ENCODE measurements at regions not wholly inside any gene's neighbourhood (a gene's known extent, or its start where the extent isn't known, plus 50 kb on each side); places are given as distances from the start of the nearest gene placed in this dataset.

- WGBS, result 63% methylated on average over 4 of the region's 4 CpGs
- TF ChIP-seq POLR2AphosphoS5 (IDR thresholded peaks at IDR 0.05), result no peak
- no peak for TF ChIP-seq POLR2A (IDR thresholded peaks at IDR 0.05)
- TF ChIP-seq CTCF (IDR thresholded peaks at IDR 0.05), result no peak
- no peak for DNase-seq (ENCODE audit: low spot score)
- intact Hi-C loops (cut with DNase I), result loop anchor here (10.0 kb wide), 1 partner anchor 583 kb away; no protein-coding TSS in a partner anchor
- H3K4me1 ChIP-seq (replicated peaks), result no peaks in the 10 kb centered on the region
- H3K36me3 ChIP-seq, result no peaks in the 10 kb centered on the region
- no peaks in the 10 kb centered on the region for H3K9me3 ChIP-seq
- H3K27me3 ChIP-seq (replicated peaks; ENCODE audit: insufficient read depth), result peaks cover 2% of the 10 kb centered on the region
- H3K4me3 ChIP-seq, result no peak overlapping the region
- no peak overlapping the region for H3K27ac ChIP-seq
Measured at GRCh38 chr20:4602297-4602631, 84.0 kb upstream of the PRNP start.

DNA sequence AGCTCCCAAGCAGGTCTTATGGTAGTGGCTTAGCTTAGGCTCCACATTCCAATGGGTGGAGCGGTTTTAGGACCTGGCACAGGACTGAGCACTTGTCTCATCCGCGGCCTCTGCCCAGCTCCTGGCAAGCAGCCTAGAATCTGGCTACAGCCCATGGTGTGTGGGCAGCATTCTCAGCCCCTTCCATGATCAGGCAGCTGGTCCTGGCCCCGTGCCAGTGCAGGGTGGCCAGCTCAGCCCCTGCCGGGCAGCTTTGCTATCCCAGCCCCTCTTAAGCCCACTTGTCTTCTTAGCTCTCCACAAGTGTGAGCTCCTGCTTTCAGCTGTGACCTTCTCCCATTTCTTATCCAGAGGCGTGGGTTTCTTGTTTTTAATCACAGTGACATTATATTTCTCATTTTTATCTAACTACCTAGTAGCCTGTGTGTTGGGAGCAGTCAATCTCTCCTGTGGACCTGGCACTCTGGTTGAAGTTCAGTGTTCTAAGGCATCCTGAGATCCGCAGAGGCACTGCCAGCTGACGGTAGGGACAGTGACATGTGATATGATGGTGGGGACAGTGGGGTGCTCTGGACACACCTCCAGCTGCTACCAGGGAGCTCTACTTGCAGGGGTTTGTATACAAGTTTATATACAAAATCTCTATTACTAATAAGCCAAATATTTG, 84.5 kb upstream of the PRNP start:
- no peaks in the 10 kb centered on the region for H3K36me3 ChIP-seq
- no peak for DNase-seq (ENCODE audit: low spot score)
- no peak overlapping the region for H3K27ac ChIP-seq
- 37% methylated on average over 8 of the region's 8 CpGs for WGBS
- H3K4me1 ChIP-seq (replicated peaks), result no peaks in the 10 kb centered on the region
- peaks cover 2% of the 10 kb centered on the region for H3K27me3 ChIP-seq (replicated peaks; ENCODE audit: insufficient read depth)
- no peak overlapping the region for H3K4me3 ChIP-seq
- intact Hi-C loops (cut with DNase I), result loop anchor here (10.0 kb wide), 1 partner anchor 583 kb away; no protein-coding TSS in a partner anchor
- no peak for TF ChIP-seq POLR2AphosphoS5 (IDR thresholded peaks at IDR 0.05)
- no peak for TF ChIP-seq POLR2A (IDR thresholded peaks at IDR 0.05)
- no peak for TF ChIP-seq CTCF (IDR thresholded peaks at IDR 0.05)
- no peaks in the 10 kb centered on the region for H3K9me3 ChIP-seq

DNA sequence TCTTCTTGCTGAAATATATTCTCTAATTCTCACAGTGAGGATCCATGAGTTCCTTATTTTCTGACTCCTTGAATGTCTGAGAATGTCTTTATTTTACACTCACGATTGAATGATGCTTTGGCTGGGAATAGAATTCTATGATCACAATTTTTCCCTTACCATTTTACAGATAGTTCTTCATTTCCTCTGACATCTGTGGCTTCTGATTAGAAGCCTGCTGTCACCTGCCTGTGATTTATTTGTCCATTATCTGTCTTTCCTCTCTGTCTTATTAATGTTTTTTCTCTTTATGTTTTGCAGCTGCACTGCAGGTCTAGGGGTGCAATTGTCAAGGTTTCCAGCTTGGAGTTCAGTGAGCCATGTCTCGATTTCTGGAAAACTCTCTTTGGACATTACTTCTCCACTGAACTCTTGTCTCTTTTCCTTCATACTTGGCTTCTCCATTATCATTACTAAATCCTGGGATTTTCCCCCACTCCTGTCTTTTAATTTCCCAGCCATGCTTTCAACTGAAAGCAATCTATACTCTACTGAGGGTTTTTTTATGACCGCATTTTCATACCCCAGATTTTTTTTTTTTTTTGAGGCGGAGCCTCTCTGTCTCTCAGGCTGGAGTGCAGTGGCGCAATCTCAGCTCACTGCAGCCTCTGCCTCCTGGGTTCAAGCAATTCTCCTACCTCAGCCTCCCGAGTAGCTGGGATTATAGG, 85.8 kb upstream of the PRNP start:
- Histone ChIP-seq H3K36me3 (no peaks in the 10 kb centered on the region), H3K27me3 (replicated peaks; ENCODE audit: insufficient read depth) (peaks cover 2% of the 10 kb centered on the region), H3K4me1 (replicated peaks) (no peaks in the 10 kb centered on the region), H3K9me3 (no peaks in the 10 kb centered on the region), H3K4me3 (no peak overlapping the region), H3K27ac (no peak overlapping the region)
- TF ChIP-seq POLR2AphosphoS5 (IDR thresholded peaks at IDR 0.05) (no peak), POLR2A (IDR thresholded peaks at IDR 0.05) (no peak), CTCF (IDR thresholded peaks at IDR 0.05) (no peak)
- 84% methylated on average over 6 of the region's 6 CpGs for WGBS
- no peak for DNase-seq (ENCODE audit: low spot score)
- intact Hi-C loops (cut with DNase I), result loop anchor here (10.0 kb wide), 1 partner anchor 584 kb away; no protein-coding TSS in a partner anchor

GRCh38 chr20:4597215-4597614, 89.0 kb upstream of the PRNP start:
- H3K27ac ChIP-seq, result no peak overlapping the region
- H3K9me3 ChIP-seq, result no peaks in the 10 kb centered on the region
- intact Hi-C loops (cut with DNase I), result loop anchor here (10.0 kb wide), 1 partner anchor 492 kb away; no protein-coding TSS in a partner anchor
- no peak for TF ChIP-seq CTCF (IDR thresholded peaks at IDR 0.05)
- TF ChIP-seq POLR2AphosphoS5 (IDR thresholded peaks at IDR 0.05), result no peak
- no peak for TF ChIP-seq POLR2A (IDR thresholded peaks at IDR 0.05)
- no peaks in the 10 kb centered on the region for H3K36me3 ChIP-seq
- peaks cover 2% of the 10 kb centered on the region for H3K27me3 ChIP-seq (replicated peaks; ENCODE audit: insufficient read depth)
- WGBS, result 95% methylated on average over 5 of the region's 5 CpGs
- no peak overlapping the region for H3K4me3 ChIP-seq
- no peak for DNase-seq (ENCODE audit: low spot score)
- H3K4me1 ChIP-seq (replicated peaks), result peaks cover 3% of the 10 kb centered on the region
